ENCODE measurements at regions not wholly inside any gene's neighbourhood (a gene's known extent, or its start where the extent isn't known, plus 50 kb on each side); places are given as distances from the start of the nearest gene placed in this dataset.

GRCh38 chr5:71877511-71877910 lies 158.4 kb downstream of the CARTPT start:
- Histone ChIP-seq H3K14ac (replicated peaks; ENCODE audit: low read depth, low read length) (no peak overlapping the region), H2BK120ac (ENCODE audit: low read depth, low read length) (no peak overlapping the region), H3K18ac (ENCODE audit: low read depth, low read length) (no peak overlapping the region), H3K4me1 (ENCODE audit: control insufficient read depth, insufficient read depth, low read length) (no peaks in the 10 kb centered on the region), H3K36me3 (ENCODE audit: control insufficient read depth, insufficient read depth, low read length) (no peaks in the 10 kb centered on the region), H4K5ac (ENCODE audit: low read depth, low read length) (no peak overlapping the region), H2AK5ac (ENCODE audit: low read depth, low read length) (no peak overlapping the region), H3K23ac (ENCODE audit: low read depth, low read length) (no peak overlapping the region), H4K91ac (ENCODE audit: insufficient read depth, low read depth, low read length) (no peak overlapping the region), H3K9ac (ENCODE audit: low read depth, low read length) (no peak overlapping the region), H2BK20ac (ENCODE audit: low read depth, low read length) (no peak overlapping the region), H2AK9ac (replicated peaks; ENCODE audit: low read depth, low read length, poor library complexity) (no peak overlapping the region), H3K4me3 (ENCODE audit: insufficient read depth, low read depth, low read length) (no peak overlapping the region), H2AFZ (replicated peaks; ENCODE audit: low read length, poor library complexity) (no peak overlapping the region), H4K8ac (ENCODE audit: low read depth in 2 of 2, low read length in 2 of 2) (no peak overlapping the region), H2BK5ac (ENCODE audit: low read depth, low read length, poor library complexity, severe bottlenecking) (no peak overlapping the region), H4K20me1 (ENCODE audit: insufficient read depth, low read length) (no peaks in the 10 kb centered on the region), H3K27me3 (ENCODE audit: control insufficient read depth, insufficient read depth, low read length) (peaks cover 29% of the 10 kb centered on the region), H3K56ac (ENCODE audit: extremely low read depth, insufficient read depth, low read length) (no peak overlapping the region), H3K9me3 (ENCODE audit: control insufficient read depth, insufficient read depth, low read length) (no peaks in the 10 kb centered on the region), H3K9me1 (ENCODE audit: insufficient read depth, low read length) (no peaks in the 10 kb centered on the region), H3K4ac (ENCODE audit: low read depth, low read length) (no peak overlapping the region), H2BK15ac (ENCODE audit: low read depth, low read length) (no peak overlapping the region), H3K27ac (ENCODE audit: insufficient read depth, low read length) (no peak overlapping the region), H3K79me1 (ENCODE audit: low read depth in 1 of 2, low read length in 2 of 2) (no peaks in the 10 kb centered on the region), H3K4me2 (ENCODE audit: low read depth, low read length) (no peak overlapping the region)
- in situ Hi-C loops (cut with MboI; ENCODE audit: low sequenced_read_pairs) (no loop called here), dilution Hi-C loops (cut with HindIII; ENCODE audit: low sequenced_read_pairs, unreplicated experiment) (no loop called here), intact Hi-C loops (cut with micrococcal nuclease) (no loop called here)
- TF ChIP-seq MAZ (IDR thresholded peaks at IDR 0.05; ENCODE audit: borderline replicate concordance, low read depth, low read length): no peak
- no CpG with 5 or more reads among the region's 1 CpG for WGBS, 2 experiments (ENCODE audit: extremely low coverage in 2 of 2, insufficient read length in 1 of 2)
- CTCF ChIA-PET: interaction anchor here (0.6 kb wide), 1 partner anchor 22 kb away, joined by 3 read pairs; no protein-coding TSS in a partner anchor
- no TSS peak for BruUV-seq (replicated peaks)
- DNase-seq (no peak), ATAC-seq (ENCODE audit: low read depth) (no peak)
- POLR2A ChIA-PET (ENCODE audit: unreplicated experiment): no interaction called here

Data from IMR-90 (cell line).